Neural cell (in vitro differentiated cells): ENCODE measurements at regions not wholly inside any gene's neighbourhood (a gene's known extent, or its start where the extent isn't known, plus 50 kb on each side); places are given as distances from the start of the nearest gene placed in this dataset.

Source experiments
- H2AFZ ChIP-seq: fragments of 200-600, 300-800 bp; sonication (generic), shearing (Covaris generic); 2 replicates; pipeline ENCODE4 v1.6.0; 2014; ENCODE audit warnings: low read depth, mild to moderate bottlenecking, antibody characterized with exemption, low read length, moderate library complexity
- H3F3A ChIP-seq: fragments of 200-600 bp; shearing (Covaris generic); 2 replicates; pipeline ENCODE4 v1.6.1; 2016; ENCODE audit warnings: mild to moderate bottlenecking, moderate library complexity, mixed read lengths, antibody characterized with exemption, low read length; ENCODE audit not compliant: insufficient read depth, poor library complexity, severe bottlenecking
- H3K27ac ChIP-seq: fragments of 200-600, 300-800 bp; sonication (generic), shearing (Covaris generic); 2 replicates; pipeline ENCODE4 v1.5.1; 2014; ENCODE audit warnings: mild to moderate bottlenecking, low read length, moderate library complexity
- H3K27me3 ChIP-seq: fragments of 300-800, 200-600 bp; sonication (generic), shearing (Covaris generic); 2 replicates; pipeline ENCODE4 v1.6.0; 2014; ENCODE audit warnings: mild to moderate bottlenecking, low read depth, low read length, moderate library complexity; ENCODE audit not compliant: insufficient read depth
- H3K36me3 ChIP-seq: fragments of 300-800, 200-600 bp; sonication (generic), shearing (Covaris generic); 2 replicates; pipeline ENCODE4 v1.5.1; 2014; ENCODE audit warnings: mild to moderate bottlenecking, antibody characterized with exemption, low read length, moderate library complexity; ENCODE audit not compliant: insufficient read depth
- H3K4me2 ChIP-seq: fragments of 300-800, 200-600 bp; sonication (generic), shearing (Covaris generic); 2 replicates; pipeline ENCODE4 v1.6.0; 2014; ENCODE audit warnings: mild to moderate bottlenecking, low read length
- H3K4me3 ChIP-seq: fragments of 300-800, 200-600 bp; sonication (generic), shearing (Covaris generic); 2 replicates; pipeline ENCODE4 v1.5.1; 2014; ENCODE audit warnings: mild to moderate bottlenecking, low read length, moderate library complexity
- H3K79me2 ChIP-seq: fragments of 200-600 bp; shearing (Covaris generic); replicated peaks from 2 replicates; pipeline ENCODE4 v1.6.0; 2014; ENCODE audit warnings: mild to moderate bottlenecking, low read length, moderate library complexity; ENCODE audit not compliant: insufficient read depth
- H3K9ac ChIP-seq: fragments of 300-800, 200-600 bp; sonication (generic), shearing (Covaris generic); 2 replicates; pipeline ENCODE4 v1.6.1; 2016; ENCODE audit warnings: mild to moderate bottlenecking, low read length, mixed read lengths
- H3K9me2 ChIP-seq: fragments of 200-600 bp; shearing (Covaris generic); 2 replicates; pipeline ENCODE4 v1.6.1; 2016; ENCODE audit warnings: mild to moderate bottlenecking, low read length, mixed read lengths; ENCODE audit not compliant: insufficient read depth
- H3K9me3 ChIP-seq: fragments of 200-600, 300-800 bp; sonication (generic), shearing (Covaris generic); 2 replicates; pipeline ENCODE4 v1.6.1; 2016; ENCODE audit warnings: mild to moderate bottlenecking, mixed run types, low read length, moderate library complexity, mixed read lengths
- H4K20me1 ChIP-seq: fragments of 200-600 bp; shearing (Covaris generic); 2 replicates; pipeline ENCODE4 v1.6.1; 2016; ENCODE audit warnings: mild to moderate bottlenecking, mixed run types; ENCODE audit not compliant: insufficient read depth
- CTCF ChIP-seq: fragments of 450-650 bp; IDR thresholded peaks from 2 replicates; pipeline ENCODE4 v1.5.1; 2014; ENCODE audit warnings: antibody characterized with exemption, mild to moderate bottlenecking, moderate library complexity; ENCODE audit not compliant: poor library complexity, severe bottlenecking
- EP300 ChIP-seq: fragments of 450-650 bp; conservative IDR thresholded peaks from 2 replicates; pipeline ENCODE4 v1.6.1; 2014; ENCODE audit warnings: antibody characterized with exemption, mild to moderate bottlenecking, moderate library complexity; ENCODE audit not compliant: poor library complexity, severe bottlenecking
- EZH2 ChIP-seq: fragments of 200-600, 300-800 bp; shearing (Covaris generic), sonication (generic); IDR thresholded peaks from 2 replicates; pipeline ENCODE4 v1.6.1; 2014; ENCODE audit warnings: antibody characterized with exemption, low read length, borderline replicate concordance, mild to moderate bottlenecking; ENCODE audit not compliant: insufficient read depth, poor library complexity, severe bottlenecking
- MXI1 ChIP-seq: fragments of 450-650 bp; conservative IDR thresholded peaks from 2 replicates; pipeline ENCODE4 v1.6.1; 2014; ENCODE audit warnings: antibody characterized with exemption, mild to moderate bottlenecking; ENCODE audit not compliant: poor library complexity, severe bottlenecking
- POLR2AphosphoS5 ChIP-seq: IDR thresholded peaks from 2 replicates; pipeline ENCODE4 v1.6.1; 2012
- RAD21 ChIP-seq: fragments of 450-650 bp; conservative IDR thresholded peaks from 2 replicates; pipeline ENCODE4 v1.6.1; 2014; ENCODE audit warnings: antibody characterized with exemption, mild to moderate bottlenecking, moderate library complexity
- SMC3 ChIP-seq: fragments of 450-650 bp; conservative IDR thresholded peaks from 2 replicates; pipeline ENCODE4 v1.6.1; 2014; ENCODE audit warnings: antibody characterized with exemption, mild to moderate bottlenecking, moderate library complexity; ENCODE audit not compliant: poor library complexity
- TAF1 ChIP-seq: IDR thresholded peaks from 2 replicates; pipeline ENCODE4 v1.6.1; 2012; ENCODE audit warnings: low read depth
- TF ChIP-seq, protein P1 (sequence below): IDR thresholded peaks from 2 replicates; pipeline ENCODE4 v1.6.1; 2012; ENCODE audit warnings: borderline replicate concordance

DNA sequence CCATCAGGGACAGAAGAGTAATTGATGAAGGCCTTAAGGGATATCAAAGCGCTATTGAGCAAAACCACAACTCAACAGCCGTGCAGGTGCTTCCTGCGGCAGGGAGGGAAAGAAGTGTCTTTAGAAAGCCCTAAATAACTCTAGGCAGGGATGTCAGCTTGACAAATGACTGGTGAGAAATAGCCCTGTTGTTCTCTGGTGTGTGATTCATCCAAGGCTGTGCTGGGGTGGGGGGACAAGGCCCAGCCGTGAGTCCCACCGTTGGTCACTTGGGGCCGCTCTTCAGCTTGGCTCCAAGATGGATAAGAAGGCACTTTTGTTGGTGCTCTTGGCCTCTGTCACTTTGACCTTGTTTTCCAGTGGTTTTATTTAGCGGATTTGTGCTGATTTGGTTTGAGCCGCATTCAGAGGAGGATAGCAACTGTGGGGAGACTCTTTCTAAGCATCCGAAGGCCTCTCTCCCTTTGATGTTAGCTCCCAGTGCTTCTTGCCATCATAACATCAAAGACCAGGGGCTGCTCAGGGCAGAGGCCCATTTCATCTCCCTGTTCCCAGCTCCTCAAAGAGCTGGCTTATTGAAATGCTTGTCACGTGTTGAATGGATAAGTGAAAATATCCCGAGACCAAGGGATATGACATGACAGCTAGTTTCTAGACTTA is 130.3 kb upstream of the SERP2 start:
- no peaks in the 10 kb centered on the region for H3K9me3 ChIP-seq
- TF ChIP-seq, protein P1, sequence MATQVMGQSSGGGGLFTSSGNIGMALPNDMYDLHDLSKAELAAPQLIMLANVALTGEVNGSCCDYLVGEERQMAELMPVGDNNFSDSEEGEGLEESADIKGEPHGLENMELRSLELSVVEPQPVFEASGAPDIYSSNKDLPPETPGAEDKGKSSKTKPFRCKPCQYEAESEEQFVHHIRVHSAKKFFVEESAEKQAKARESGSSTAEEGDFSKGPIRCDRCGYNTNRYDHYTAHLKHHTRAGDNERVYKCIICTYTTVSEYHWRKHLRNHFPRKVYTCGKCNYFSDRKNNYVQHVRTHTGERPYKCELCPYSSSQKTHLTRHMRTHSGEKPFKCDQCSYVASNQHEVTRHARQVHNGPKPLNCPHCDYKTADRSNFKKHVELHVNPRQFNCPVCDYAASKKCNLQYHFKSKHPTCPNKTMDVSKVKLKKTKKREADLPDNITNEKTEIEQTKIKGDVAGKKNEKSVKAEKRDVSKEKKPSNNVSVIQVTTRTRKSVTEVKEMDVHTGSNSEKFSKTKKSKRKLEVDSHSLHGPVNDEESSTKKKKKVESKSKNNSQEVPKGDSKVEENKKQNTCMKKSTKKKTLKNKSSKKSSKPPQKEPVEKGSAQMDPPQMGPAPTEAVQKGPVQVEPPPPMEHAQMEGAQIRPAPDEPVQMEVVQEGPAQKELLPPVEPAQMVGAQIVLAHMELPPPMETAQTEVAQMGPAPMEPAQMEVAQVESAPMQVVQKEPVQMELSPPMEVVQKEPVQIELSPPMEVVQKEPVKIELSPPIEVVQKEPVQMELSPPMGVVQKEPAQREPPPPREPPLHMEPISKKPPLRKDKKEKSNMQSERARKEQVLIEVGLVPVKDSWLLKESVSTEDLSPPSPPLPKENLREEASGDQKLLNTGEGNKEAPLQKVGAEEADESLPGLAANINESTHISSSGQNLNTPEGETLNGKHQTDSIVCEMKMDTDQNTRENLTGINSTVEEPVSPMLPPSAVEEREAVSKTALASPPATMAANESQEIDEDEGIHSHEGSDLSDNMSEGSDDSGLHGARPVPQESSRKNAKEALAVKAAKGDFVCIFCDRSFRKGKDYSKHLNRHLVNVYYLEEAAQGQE = no peak
- TF ChIP-seq TAF1 = no peak
- TF ChIP-seq SMC3 = no peak
- no peak for TF ChIP-seq RAD21
- TF ChIP-seq EP300 = no peak
- TF ChIP-seq MXI1 = no peak
- no peaks in the 10 kb centered on the region for H3K79me2 ChIP-seq
- H3K27me3 ChIP-seq = no peaks in the 10 kb centered on the region
- no peak overlapping the region for H3K27ac ChIP-seq
- no peak overlapping the region for H3K4me3 ChIP-seq
- no peaks in the 10 kb centered on the region for H4K20me1 ChIP-seq
- H3K36me3 ChIP-seq = no peaks in the 10 kb centered on the region
- no peak overlapping the region for H3K4me2 ChIP-seq
- H3K9ac ChIP-seq = no peak overlapping the region
- H3F3A ChIP-seq = no peaks in the 10 kb centered on the region
- no peaks in the 10 kb centered on the region for H3K9me2 ChIP-seq
- no peak overlapping the region for H2AFZ ChIP-seq

DNA sequence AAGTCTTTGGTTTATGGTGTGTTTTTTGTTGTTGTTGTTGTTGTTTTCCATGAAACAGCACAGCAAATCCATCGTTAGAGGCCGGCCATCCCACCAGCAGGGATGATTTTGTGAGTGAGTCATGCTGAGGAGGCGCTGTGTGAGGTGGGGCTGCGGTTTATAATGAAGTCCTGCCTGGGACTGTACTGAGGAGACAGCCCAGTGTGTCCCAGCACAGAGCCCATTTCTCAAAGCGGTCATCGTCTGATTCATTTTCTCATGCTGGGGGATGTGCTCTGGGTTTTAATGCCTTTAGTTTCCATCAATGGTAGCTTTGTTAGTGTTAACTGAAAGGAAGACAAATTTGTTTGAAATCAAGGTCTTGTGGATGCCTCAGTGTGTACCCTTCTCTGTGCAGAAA is 129.3 kb upstream of the SERP2 start:
- no peaks in the 10 kb centered on the region for H4K20me1 ChIP-seq
- no peak overlapping the region for H3K27ac ChIP-seq
- H3K27me3 ChIP-seq = no peaks in the 10 kb centered on the region
- no peaks in the 10 kb centered on the region for H3F3A ChIP-seq
- no peaks in the 10 kb centered on the region for H3K9me2 ChIP-seq
- H3K36me3 ChIP-seq = no peaks in the 10 kb centered on the region
- H3K4me2 ChIP-seq = no peak overlapping the region
- H2AFZ ChIP-seq = no peak overlapping the region
- H3K9ac ChIP-seq = no peak overlapping the region
- H3K9me3 ChIP-seq = no peaks in the 10 kb centered on the region
- H3K4me3 ChIP-seq = no peak overlapping the region
- no peaks in the 10 kb centered on the region for H3K79me2 ChIP-seq
- no peak for TF ChIP-seq EP300
- TF ChIP-seq RAD21 = no peak
- TF ChIP-seq SMC3 = no peak
- no peak for TF ChIP-seq CTCF
- TF ChIP-seq TAF1 = no peak
- no peak for TF ChIP-seq POLR2AphosphoS5
- no peak for TF ChIP-seq MXI1
- no peak for TF ChIP-seq EZH2
- TF ChIP-seq, protein P1 = no peak
